Liver (tissue), 7 donors: ENCODE measurements at regions not wholly inside any gene's neighbourhood (a gene's known extent, or its start where the extent isn't known, plus 50 kb on each side); places are given as distances from the start of the nearest gene placed in this dataset.

Experiments used
- DNase-seq: peaks from one replicate; pipeline ENCODE4 v3.0.0-alpha.2; 2017; ENCODE audit warnings: low spot score
- H3K27ac ChIP-seq, 2 donors: one replicate each; pipeline ENCODE4 v1.7.0; 2013; ENCODE audit warnings: inconsistent platforms in 2 of 2, low read length in 2 of 2, control low read depth in 1 of 2, low read depth in 1 of 2, mild to moderate bottlenecking in 1 of 2
- H3K27me3 ChIP-seq, 4 donors: one replicate each; pipeline versions ENCODE4 v1.6.1 to v1.7.0; 2013; ENCODE audit warnings: low read length in 3 of 4, inconsistent platforms in 1 of 4, mild to moderate bottlenecking in 1 of 4, moderate library complexity in 1 of 4; ENCODE audit not compliant: control insufficient read depth in 4 of 4, insufficient read depth in 4 of 4
- H3K36me3 ChIP-seq, 4 donors: one replicate each; pipeline versions ENCODE4 v1.6.1 to v1.7.0; 2013; ENCODE audit warnings: low read length in 3 of 4, mild to moderate bottlenecking in 3 of 4, low read depth in 1 of 4, moderate library complexity in 1 of 4; ENCODE audit not compliant: control insufficient read depth in 4 of 4, insufficient read depth in 3 of 4
- H3K4me1 ChIP-seq, 4 donors: one replicate each; pipeline versions ENCODE4 v1.6.1 to v1.7.0; 2013; ENCODE audit warnings: low read length in 3 of 4, mild to moderate bottlenecking in 3 of 4, moderate library complexity in 1 of 4; ENCODE audit not compliant: control insufficient read depth in 4 of 4, insufficient read depth in 4 of 4
- H3K4me3 ChIP-seq, 3 donors: one replicate each; pipeline versions ENCODE4 v1.6.1 to v1.7.0; 2013; ENCODE audit warnings: low read length in 3 of 3, control low read depth in 1 of 3, low read depth in 1 of 3, mild to moderate bottlenecking in 1 of 3
- H3K9ac ChIP-seq, 2 donors: one replicate each; pipeline ENCODE4 v1.7.0; 2013; ENCODE audit warnings: low read length in 2 of 2, mild to moderate bottlenecking in 2 of 2, moderate library complexity in 2 of 2, control low read depth in 1 of 2, low read depth in 1 of 2
- H3K9me3 ChIP-seq, 4 donors: one replicate each; pipeline versions ENCODE4 v1.6.1 to v1.7.0; 2013; ENCODE audit warnings: low read length in 3 of 4; ENCODE audit not compliant: control insufficient read depth in 4 of 4
- EGR1 ChIP-seq, 2 donors: IDR thresholded peaks; 2 replicates each; pipeline ENCODE4 v1.6.1; 2016 to 2018; ENCODE audit warnings: antibody characterized with exemption in 2 of 2, low read depth in 2 of 2
- FOXA1 ChIP-seq: IDR thresholded peaks from 2 replicates; pipeline ENCODE4 v1.6.1; 2016; ENCODE audit warnings: antibody characterized with exemption
- FOXA2 ChIP-seq: IDR thresholded peaks from 2 replicates; pipeline ENCODE4 v1.6.1; 2016; ENCODE audit warnings: antibody characterized with exemption
- GABPA ChIP-seq, 2 donors: IDR thresholded peaks in 1 of 2; conservative IDR thresholded peaks in 1 of 2; 2 replicates each; pipeline ENCODE4 v1.6.1; 2016; ENCODE audit warnings: antibody characterized with exemption in 2 of 2, mild to moderate bottlenecking in 1 of 2, moderate library complexity in 1 of 2
- HNF4A ChIP-seq, 2 donors: conservative IDR thresholded peaks; 2 replicates each; pipeline ENCODE4 v1.6.1; 2016; ENCODE audit warnings: antibody characterized with exemption in 2 of 2, mild to moderate bottlenecking in 2 of 2
- HNF4G ChIP-seq: IDR thresholded peaks from 2 replicates; pipeline ENCODE4 v1.6.1; 2016; ENCODE audit warnings: antibody characterized with exemption
- JUND ChIP-seq, 2 donors: IDR thresholded peaks; 2 replicates each; pipeline ENCODE4 v1.6.1; 2016; ENCODE audit warnings: antibody characterized with exemption in 2 of 2
- MAX ChIP-seq: IDR thresholded peaks from 2 replicates; pipeline ENCODE4 v1.6.1; 2016; ENCODE audit warnings: antibody characterized with exemption
- NR2F2 ChIP-seq: IDR thresholded peaks from 2 replicates; pipeline ENCODE4 v1.6.1; 2016; ENCODE audit warnings: antibody characterized with exemption
- RAD21 ChIP-seq, 2 donors: IDR thresholded peaks; 2 replicates each; pipeline ENCODE4 v1.6.1; 2016; ENCODE audit warnings: antibody characterized with exemption in 2 of 2, mild to moderate bottlenecking in 2 of 2
- REST ChIP-seq: IDR thresholded peaks from 2 replicates; pipeline ENCODE4 v1.6.1; 2016; ENCODE audit warnings: antibody characterized with exemption, mild to moderate bottlenecking
- RXRA ChIP-seq, 2 donors: IDR thresholded peaks; 2 replicates each; pipeline ENCODE4 v1.6.1; 2017 to 2018; ENCODE audit warnings: antibody characterized with exemption in 2 of 2, mild to moderate bottlenecking in 1 of 2
- SP1 ChIP-seq: IDR thresholded peaks from 2 replicates; pipeline ENCODE4 v1.6.1; 2018; ENCODE audit warnings: antibody characterized with exemption, mild to moderate bottlenecking
- TAF1 ChIP-seq: conservative IDR thresholded peaks from 2 replicates; pipeline ENCODE4 v1.6.1; 2016; ENCODE audit warnings: antibody characterized with exemption, mild to moderate bottlenecking
- YY1 ChIP-seq: IDR thresholded peaks from 2 replicates; pipeline ENCODE4 v1.6.1; 2016; ENCODE audit warnings: antibody characterized with exemption, mild to moderate bottlenecking
- TF ChIP-seq, protein P1 (sequence below): IDR thresholded peaks from 2 replicates; pipeline ENCODE4 v1.6.1; 2016; ENCODE audit warnings: antibody characterized with exemption
- TF ChIP-seq, protein P2 (sequence below): IDR thresholded peaks from 2 replicates; pipeline ENCODE4 v1.6.1; 2016; ENCODE audit warnings: antibody characterized with exemption
- TF ChIP-seq, protein P3 (sequence below): fragments of 150-350 bp; IDR thresholded peaks from 2 replicates; pipeline ENCODE4 v1.5.1; 2017; ENCODE audit warnings: improper control_type of control experiment, low read depth, low read length; ENCODE audit not compliant: missing input control
- donor health status: healthy.
- donor health status: healthy.
- donor health status: healthy.
- donor health status: healthy.

DNA sequence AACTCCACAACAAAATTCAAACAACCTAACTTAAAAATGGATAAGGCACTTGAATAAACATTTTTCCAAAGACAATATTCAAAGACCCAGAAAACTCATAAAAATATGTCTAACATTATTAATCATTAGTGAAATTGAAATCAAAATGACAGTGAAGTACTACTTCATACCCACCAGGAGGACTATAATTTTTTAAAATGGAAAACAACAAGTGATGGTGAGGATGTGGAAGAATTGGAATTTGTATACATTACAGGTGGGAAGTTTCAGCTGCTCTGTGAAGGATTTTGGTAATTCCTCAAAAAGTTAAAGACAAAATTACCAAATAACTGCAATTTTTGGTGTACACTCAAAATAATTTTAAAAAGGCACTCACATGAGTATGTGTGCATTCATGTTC is 920.0 kb downstream of the TDRD15 start:
- no peak for DNase-seq

More for the DNA sequence above, 920.0 kb downstream of the TDRD15 start:
- Histone ChIP-seq H3K4me1 (no peaks in the 10 kb centered on the region), H3K9ac (no peak overlapping the region), H3K27ac (no peak overlapping the region), H3K36me3 (no peaks in the 10 kb centered on the region), H3K9me3 (no peaks in the 10 kb centered on the region), H3K4me3 (no peak overlapping the region), H3K27me3 (no peaks in the 10 kb centered on the region)
- TF ChIP-seq REST (no peak), HNF4G (no peak), YY1 (no peak), GABPA (IDR thresholded peaks at IDR 0.05 in 1 of 2, conservative IDR thresholded peaks at IDR 0.05 in 1 of 2) (no peak), FOXA2 (no peak), EGR1 (IDR thresholded peaks at IDR 0.05; ENCODE audit: low read depth in 2 of 2) (no peak), SP1 (no peak), RXRA (IDR thresholded peaks at IDR 0.05) (no peak), RAD21 (IDR thresholded peaks at IDR 0.05) (no peak), JUND (IDR thresholded peaks at IDR 0.05) (no peak), NR2F2 (no peak), TAF1 (no peak), MAX (no peak), FOXA1 (no peak), HNF4A (conservative IDR thresholded peaks at IDR 0.05) (no peak)
- TF ChIP-seq, protein P1, sequence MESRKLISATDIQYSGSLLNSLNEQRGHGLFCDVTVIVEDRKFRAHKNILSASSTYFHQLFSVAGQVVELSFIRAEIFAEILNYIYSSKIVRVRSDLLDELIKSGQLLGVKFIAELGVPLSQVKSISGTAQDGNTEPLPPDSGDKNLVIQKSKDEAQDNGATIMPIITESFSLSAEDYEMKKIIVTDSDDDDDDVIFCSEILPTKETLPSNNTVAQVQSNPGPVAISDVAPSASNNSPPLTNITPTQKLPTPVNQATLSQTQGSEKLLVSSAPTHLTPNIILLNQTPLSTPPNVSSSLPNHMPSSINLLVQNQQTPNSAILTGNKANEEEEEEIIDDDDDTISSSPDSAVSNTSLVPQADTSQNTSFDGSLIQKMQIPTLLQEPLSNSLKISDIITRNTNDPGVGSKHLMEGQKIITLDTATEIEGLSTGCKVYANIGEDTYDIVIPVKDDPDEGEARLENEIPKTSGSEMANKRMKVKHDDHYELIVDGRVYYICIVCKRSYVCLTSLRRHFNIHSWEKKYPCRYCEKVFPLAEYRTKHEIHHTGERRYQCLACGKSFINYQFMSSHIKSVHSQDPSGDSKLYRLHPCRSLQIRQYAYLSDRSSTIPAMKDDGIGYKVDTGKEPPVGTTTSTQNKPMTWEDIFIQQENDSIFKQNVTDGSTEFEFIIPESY: no peak
- TF ChIP-seq, protein P2, sequence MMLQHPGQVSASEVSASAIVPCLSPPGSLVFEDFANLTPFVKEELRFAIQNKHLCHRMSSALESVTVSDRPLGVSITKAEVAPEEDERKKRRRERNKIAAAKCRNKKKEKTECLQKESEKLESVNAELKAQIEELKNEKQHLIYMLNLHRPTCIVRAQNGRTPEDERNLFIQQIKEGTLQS: no peak
- TF ChIP-seq, protein P3, sequence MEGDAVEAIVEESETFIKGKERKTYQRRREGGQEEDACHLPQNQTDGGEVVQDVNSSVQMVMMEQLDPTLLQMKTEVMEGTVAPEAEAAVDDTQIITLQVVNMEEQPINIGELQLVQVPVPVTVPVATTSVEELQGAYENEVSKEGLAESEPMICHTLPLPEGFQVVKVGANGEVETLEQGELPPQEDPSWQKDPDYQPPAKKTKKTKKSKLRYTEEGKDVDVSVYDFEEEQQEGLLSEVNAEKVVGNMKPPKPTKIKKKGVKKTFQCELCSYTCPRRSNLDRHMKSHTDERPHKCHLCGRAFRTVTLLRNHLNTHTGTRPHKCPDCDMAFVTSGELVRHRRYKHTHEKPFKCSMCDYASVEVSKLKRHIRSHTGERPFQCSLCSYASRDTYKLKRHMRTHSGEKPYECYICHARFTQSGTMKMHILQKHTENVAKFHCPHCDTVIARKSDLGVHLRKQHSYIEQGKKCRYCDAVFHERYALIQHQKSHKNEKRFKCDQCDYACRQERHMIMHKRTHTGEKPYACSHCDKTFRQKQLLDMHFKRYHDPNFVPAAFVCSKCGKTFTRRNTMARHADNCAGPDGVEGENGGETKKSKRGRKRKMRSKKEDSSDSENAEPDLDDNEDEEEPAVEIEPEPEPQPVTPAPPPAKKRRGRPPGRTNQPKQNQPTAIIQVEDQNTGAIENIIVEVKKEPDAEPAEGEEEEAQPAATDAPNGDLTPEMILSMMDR: no peak
